EL (cell line): ENCODE measurements at regions not wholly inside any gene's neighbourhood (a gene's known extent, or its start where the extent isn't known, plus 50 kb on each side); places are given as distances from the start of the nearest gene placed in this dataset.
"Not testable (repeated sequence)": the region's sequence is repeated elsewhere in the genome, so short reads cannot be mapped to it uniquely, and the experiment has no call there.

Source experiments
- DNase-seq: peaks from one replicate; pipeline ENCODE4 v3.0.0-alpha.2; 2016

DNA sequence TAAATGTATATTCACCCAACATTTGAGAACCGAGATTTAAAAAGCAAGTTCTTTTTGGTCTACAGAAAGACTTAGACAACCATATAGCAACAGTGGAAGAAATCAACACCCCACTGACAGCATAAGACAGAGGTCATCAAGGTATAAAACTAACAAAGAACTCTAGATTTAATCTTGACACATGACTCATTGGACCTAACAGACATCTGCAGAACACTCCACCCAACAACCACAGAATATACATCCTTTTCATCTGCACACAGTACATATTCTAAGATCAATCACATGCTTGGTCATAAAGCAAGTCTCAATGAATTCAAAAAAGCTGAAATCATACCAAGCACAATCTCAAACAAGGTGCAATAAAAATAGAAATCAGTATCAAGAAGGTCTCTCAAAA lies 65.8 kb downstream of the SPIN4 start:
- no peak for DNase-seq

DNA sequence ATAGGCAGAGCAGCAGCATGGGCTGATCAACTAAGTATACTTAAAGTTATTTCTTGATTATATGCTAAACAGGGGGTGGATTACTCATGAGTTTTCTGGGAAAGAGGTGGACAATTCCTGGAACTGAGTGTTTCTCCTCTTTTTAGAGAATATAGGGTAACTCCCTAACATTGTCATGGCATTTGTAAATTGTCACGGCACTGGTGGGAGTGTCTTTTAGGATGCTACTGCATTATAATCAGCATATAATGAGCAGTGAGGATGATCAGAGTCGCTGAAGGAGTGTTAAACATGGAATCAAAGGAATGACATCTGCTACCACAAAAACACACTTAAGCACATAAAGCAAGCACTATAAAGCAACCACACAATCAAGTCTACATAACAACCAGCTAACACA lies 66.5 kb downstream of the SPIN4 start:
- no peak for DNase-seq

DNA sequence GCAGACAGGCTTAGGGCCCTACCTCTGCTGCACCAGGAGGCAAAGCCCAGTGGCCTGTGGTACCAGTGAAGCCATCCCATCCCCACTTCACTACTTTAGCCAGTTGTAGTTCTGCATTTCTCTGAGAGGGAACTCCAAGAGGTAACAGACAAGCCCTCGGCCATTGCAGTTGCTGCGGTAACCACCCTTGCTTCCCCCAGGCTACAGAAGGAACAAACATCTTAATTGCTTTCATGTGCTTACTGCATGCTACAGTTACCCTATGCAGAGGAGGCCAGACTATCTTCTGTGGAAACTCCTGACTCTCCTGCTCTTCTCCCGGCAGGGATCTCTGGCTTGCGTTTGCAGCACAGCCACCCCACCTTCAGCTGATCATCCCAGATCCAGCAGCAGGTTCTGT lies 67.8 kb downstream of the SPIN4 start:
- peak; percentile 0 for DNase-seq

DNA sequence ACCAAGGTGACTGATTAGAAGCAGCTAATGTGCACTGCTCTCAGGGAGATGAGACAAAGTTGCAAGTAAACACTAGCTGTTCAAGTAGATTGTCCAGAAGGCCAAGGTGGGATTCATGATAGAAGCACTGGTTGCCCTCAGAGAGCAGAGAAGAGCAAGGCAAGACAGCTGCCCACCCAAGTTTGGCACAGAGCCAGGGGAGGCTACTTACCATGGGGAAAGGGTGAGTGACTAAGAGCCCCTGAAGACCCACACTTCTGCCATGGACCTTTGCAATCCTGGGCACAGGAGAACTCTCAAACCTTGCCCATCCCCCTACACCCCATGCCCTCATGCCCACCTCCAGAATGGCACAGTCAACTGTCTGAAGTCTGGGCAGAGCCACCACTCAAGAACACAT lies 68.3 kb downstream of the SPIN4 start:
- DNase-seq, result no peak

DNA sequence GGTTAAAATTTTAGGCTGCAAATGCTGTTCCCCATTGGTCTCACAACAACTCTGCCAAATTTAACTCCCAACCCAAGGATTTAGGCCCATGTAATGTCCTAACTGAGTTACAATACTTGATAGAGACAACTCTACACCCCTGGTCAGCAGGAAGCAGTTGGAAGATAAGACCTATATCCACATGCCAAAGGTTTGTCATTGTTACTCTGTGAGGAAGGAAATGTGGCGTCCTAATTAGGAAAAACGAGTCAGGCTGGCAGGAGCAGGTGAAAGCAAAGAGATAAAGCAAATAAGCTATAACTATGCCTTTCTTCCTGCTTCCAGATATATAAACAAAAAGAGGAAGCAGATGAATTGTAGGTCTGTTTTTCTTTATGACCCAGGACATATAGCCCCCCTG lies 69.1 kb downstream of the SPIN4 start:
- DNase-seq, result no peak

DNA sequence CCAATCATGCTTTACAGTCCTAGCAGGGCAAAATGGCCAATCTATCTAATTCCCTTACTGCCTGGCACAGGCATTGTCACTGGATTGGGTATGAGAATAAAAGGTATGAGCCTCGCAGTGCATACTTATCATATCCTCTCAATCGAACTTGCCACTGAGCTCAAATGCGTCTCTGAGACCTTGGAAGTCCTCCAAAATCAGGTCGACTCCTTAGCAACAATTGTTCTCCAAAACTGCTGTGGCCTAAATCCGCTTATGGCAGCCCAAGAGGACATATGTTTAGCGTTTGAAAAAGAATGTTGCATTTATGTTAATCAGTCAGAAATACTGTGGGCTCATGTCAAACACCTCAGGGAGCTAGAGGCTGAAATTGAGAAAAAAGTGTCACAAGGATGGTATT lies 69.7 kb downstream of the SPIN4 start:
- no peak for DNase-seq

DNA sequence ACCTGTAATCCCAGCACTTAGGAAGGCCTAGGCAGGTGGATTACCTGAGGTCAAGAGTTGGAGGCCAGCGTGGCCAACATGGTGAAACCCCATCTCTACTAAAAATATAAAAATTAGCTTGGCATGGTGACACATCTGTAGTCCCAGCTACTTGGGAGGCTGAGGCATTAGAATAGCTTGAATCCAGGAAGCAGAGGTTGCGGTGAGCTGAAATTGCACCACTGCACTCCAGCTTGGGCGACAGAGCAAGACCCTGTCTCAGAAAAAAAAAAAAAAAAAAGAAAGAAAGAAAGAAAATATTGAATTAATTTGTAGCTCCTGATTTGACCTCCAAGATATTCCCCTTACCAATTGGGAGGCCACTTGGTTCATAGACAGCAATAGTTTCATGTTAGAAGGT lies 73.7 kb downstream of the SPIN4 start:
- not testable (repeated sequence) for DNase-seq

DNA sequence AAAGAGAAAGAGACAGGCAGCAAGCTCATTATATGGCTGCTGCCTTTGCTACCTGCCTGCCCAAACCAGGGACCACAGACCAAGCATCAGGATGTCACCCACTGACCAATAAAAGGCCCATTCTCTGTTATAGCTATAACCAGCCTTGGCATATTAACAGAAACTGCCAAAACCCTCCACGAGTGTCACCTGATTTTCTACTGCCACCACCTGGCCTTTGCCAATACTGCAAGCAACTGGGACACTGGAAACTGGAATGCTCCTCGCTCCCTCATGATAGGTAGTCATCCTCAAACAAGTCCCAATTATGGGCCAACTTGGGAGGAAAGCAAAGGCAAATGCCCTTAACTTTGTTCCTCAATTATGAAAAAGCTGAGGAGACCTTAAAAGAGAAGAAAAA lies 76.0 kb downstream of the SPIN4 start:
- DNase-seq, result peak; percentile 23

DNA sequence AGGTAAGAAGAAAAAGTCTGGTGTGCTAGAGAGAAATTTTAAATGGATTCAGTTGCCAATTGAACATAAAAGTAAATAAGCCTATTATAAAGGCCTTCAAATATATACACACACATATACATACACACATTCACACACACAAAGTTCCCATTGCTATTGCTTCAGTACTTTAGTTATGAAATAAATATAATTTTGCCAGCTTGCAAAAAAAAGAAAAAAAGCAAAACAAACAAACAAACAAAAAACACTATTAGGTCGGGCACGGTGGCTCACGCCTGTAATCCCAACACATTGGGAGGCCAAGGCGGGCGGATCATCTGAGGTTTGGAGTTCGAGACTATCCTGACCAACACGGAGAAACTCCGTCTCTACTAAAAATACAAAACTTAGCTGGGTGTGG lies 80.3 kb downstream of the SPIN4 start:
- no peak for DNase-seq

DNA sequence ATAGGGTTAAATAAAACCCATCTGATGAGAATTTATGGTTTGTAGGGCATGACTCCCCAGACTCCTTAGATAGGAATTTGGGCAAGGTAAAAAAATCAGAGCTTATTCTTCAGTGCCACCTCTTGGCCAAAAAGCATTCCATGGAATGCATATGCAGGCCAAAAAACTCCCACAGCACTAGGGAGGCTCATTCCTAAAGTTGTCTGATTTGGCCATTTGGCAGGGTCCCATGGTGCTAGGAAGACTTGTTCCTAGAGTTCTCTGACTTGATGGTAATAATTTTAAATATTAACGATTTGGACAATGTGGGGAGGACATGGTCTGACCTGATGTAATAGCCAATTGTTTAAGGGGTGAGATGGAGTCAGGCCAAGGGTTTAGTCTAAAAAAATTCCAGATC lies 93.0 kb downstream of the SPIN4 start:
- DNase-seq, result no peak

DNA sequence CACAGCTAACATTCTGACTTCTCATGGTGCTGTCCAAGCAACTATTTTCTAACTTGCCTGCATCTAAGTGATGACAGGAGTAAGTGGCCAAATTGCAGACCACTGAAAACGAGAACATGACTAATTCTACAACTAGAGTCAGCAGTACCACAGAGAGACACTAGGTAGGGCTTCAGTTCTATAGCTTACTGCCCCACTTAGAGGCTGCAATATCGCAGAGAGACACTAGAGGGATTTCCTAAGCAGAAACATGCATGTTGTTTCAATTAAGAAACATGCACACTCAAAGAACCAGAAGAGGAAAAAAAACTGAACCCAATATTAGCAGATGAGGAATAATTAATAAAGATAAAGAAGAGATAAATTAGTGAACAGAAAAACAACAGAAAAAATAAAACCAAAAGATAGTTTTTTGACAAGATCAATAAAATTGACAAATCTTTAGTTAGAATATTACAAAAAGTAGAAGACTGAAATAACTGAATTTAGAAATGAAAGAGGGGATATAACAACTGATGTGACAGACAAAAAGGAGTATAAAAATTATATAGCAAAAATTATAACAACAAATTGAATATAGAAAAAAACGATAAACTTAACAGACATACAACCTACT lies 100.8 kb downstream of the SPIN4 start:
- DNase-seq, result peak; percentile 72

DNA sequence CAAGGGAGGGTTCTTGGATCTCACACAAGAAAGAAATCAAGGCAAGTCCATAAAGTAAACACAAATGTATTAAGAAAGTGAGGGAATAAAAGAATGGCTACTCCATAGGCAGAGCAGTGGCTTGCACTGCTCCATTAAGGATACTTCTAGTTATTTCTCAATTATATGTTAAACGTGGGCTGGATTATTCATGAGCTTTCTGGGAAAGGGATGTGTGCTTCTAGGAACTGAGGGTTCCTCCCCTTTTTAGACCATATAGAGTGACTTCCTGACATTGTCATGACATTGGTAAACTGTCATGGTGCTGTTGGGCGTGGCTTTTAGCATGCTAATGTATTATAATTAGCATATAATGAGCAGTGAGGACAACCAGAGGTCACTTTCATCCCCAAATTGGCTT lies 108.4 kb downstream of the SPIN4 start:
- DNase-seq, result not testable (repeated sequence)

DNA sequence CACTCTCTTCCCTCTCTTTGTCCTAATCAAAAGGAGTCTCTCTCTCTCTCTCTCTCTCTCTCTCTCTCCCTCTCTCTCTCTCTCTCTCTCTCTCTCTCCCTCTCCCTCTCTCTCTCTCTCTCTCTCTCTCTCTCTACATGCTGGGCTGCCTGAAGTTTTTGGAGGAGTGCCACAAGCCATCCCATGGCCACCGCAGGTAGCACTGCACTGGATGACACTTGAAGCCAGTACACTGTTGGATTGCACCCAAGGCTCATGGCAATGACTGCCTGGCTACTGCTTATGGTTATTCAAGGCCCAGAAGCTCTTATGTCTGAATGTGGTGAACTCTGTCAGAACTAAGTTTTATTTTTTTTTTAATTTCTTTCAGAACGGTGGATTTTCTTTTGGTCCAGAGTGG lies 115.2 kb downstream of the SPIN4 start:
- DNase-seq, result not testable (repeated sequence)

DNA sequence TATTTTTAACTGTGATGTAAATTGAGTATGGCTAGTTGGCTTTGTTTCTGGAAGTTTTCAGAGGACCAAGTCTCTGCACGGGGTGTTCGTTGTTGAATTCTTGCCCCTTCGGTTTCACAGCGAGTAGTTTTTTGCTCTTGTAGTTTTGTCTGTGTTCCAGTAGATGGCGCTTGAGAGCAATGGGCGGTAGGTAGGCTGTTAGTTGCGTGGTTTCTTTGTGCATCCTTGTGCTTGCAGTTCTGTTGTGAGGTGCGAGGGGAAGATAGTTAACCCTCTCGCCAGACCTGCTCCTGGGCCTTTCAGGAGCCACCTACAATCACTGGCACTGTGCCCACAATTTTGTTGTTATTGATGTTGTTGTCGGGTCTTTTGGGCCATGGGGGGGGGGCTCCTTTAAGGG lies 118.1 kb downstream of the SPIN4 start:
- not testable (repeated sequence) for DNase-seq

DNA sequence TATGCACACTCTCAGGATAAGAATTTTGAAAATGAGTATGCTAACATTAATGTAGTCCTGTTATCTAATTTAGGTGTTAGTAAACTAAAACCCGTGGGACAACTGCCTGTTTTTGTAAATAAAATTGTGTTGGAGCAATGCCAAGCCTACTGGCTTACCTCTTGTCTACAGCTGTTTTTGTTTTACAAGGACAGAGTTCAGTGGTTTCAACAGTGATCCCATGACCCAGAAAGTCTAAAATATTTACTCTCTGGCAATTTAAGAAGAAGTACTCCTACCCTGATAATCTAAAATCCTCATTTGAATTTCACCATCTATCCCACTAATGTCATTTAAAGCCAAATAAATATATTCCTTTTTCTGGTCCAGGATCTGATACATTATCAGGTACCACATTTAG lies 132.9 kb downstream of the SPIN4 start:
- not testable (repeated sequence) for DNase-seq

DNA sequence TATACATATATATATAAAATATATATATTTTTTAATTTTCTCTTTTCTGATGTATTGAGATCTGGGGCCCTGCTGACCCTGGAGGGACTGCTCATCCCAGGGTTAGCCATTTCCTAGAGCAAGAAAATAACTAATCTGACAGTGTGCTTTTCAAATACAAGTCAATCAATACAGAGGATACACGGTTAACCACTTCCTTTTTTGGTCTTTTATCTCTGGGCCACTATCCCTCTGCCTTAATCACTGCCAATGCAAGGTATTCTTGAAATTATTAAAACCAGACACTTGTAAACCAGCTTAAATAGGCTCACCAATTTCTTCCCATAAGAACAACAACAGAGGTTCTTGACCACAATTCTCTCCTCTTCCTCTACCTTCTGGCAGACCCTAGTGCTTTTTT lies 133.6 kb downstream of the SPIN4 start:
- DNase-seq, result not testable (repeated sequence)

DNA sequence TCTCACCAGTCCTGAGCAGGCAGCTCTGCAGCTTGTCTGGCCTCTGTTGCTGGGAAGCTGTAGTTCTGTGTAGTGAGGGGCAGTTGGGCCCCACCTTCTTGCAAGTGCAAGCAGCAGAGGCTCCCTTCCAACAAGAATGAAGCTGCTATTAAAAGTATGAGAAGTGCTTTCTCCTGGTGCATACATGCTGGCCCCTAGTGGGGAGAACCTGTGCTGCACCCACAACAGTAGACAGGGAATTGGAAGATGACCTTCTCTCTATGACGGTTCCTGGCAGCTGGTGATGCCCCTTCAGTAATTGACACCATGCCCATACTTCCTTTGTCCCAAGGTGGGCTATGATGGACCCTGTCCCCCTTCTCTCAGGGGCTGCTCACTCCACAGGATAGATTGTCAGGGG lies 141.5 kb downstream of the SPIN4 start:
- DNase-seq, result not testable (repeated sequence)

DNA sequence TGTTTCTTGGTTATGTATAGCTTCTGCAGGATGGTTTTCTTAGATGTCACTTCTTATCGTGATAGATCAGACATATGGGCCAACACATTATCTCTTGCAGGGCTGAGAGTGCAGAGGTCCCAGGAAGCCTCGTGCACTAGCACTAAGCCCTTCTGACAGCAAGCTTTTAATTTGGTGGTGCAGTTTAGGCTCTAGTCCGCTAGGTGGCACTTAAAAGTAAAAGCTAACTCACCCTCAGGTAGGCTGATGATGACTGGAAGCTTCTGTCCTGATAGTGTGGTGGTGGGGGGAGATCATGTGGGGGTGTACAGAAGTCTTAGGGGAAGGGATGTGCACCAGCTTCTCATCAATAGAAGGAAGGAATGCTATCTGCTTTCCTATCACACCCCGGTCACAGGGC lies 142.0 kb downstream of the SPIN4 start:
- DNase-seq, result not testable (repeated sequence)

DNA sequence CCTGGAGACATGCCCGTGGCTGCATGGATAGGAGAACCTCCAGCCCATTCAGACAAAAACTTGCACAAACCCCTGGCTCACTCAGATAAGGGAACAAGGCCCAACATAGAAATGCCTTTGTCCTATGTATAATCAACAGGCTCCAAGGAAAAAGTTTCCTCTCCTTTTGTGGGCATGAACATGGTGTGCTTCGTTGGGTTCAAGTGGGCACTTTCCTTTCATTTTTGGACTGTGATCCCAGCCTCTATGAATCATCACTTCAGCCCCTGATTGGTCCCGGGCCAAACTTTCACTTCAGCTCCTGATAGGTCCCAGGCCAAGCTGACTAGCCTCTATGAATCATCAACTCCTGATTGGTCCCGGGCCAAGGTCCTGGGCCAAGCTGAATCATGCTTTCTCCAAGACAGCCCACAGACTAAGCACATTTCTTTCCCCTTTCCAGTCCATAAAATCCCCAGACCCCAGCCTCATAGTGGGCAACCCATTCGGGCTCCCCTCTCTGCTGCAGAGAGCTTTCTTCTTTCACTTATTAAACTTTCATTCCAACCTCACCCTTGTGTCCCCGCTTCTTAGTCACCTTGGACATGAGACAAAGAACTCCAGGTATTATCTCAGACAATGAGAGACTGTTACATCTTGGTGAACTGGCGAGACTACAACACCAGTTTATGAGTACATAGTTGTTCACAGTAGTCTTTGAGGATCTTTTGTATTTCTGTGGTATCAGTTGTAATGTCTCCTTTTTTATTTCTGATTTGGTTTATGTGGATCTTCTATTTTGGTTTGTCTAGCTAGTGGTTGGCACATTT lies 146.7 kb downstream of the SPIN4 start:
- not testable (repeated sequence) for DNase-seq

DNA sequence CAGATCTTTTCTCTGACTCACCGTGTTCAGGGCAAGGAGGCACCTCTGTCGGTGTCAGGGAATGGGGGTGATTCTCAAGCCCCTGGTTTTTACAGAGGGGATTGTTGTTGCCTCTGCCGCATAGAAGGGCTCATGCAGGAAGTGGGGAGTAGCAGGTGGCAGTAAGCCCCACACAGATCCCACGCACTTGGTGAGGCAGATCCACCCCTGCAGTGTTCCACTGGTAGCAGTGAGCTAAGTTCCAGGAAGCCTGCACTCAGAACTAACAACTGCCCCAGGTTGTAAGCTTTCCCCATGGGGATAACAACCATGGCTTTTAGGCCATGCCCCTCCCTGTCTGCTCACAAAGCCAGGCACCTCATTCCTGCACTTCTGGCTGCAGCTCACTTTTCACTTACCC lies 149.1 kb downstream of the SPIN4 start:
- not testable (repeated sequence) for DNase-seq

DNA sequence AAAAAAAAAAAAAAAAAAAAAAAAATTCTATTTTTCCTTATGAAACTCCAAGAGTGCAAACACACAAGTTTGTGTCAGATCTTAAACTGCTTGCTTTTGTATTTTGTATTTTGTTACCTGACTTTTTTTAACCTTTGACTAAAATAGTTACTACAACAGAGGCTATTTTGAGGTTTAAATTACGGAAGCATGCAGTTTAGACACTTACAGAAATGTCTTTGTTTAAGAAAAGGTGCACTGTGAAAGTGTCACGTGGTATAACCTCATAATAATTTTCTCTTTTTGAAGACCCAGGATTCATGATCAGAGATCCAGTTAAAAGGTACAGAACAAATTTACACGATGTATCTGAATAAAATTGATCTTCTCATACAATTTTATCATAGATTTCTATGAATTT lies 152.4 kb downstream of the SPIN4 start:
- DNase-seq, result not testable (repeated sequence)

DNA sequence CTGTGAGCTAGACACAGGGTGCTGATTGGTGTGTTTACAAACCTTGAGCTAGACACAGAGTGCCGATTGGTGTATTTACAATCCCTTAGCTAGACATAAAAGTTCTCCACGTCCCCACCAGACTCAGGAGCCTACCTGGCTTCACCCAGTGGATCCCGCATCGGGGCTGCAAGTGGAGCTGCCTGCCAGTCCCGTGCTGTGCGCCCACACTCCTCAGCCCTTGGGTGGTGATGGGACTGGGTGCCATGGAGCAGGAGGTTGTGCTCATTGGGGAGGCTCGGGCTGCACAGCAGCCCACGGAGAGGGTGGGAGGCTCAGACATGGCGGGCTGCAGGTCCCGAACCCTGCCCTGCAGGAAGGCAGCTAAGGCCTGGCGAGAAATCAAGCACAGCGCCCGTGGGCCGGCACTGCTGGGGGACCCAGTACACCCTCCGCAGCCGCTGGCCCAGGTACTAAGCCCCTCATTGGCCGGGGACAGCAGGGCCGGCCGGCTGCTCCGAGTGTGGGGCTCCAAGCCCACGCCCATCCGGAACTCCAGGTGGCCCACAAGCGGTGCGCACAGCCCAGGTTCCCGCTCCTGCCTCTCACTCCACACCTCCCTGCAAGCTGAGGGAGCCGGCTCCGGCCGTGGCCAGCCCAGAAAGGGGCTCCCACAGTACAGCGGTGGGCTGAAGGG lies 158.6 kb downstream of the SPIN4 start:
- DNase-seq, result not testable (repeated sequence)

DNA sequence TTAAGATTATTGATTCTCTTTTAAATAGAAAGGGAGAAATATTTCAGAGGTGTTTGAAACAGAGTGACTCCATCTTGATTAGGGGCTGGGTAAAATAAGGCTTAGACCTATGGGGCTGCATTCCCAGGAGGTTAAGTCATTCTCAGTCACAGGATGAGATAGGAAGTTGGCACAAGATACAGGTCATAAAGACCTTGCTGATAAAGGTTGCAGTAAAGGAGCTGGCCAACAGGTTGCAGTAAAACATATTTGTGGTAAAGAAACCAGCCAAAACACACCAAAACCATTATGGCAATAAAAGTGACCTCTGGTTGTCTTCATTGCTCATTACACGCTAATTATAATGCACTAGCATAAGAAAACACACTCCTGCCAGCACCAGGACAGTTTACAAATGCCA lies 165.0 kb downstream of the SPIN4 start:
- DNase-seq, result peak; percentile 2

DNA sequence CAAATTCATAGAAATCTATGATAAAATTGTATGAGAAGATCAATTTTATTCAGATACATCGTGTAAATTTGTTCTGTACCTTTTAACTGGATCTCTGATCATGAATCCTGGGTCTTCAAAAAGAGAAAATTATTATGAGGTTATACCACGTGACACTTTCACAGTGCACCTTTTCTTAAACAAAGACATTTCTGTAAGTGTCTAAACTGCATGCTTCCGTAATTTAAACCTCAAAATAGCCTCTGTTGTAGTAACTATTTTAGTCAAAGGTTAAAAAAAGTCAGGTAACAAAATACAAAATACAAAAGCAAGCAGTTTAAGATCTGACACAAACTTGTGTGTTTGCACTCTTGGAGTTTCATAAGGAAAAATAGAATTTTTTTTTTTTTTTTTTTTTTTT lies 171.3 kb downstream of the SPIN4 start:
- not testable (repeated sequence) for DNase-seq
